DND-41 (cell line): ENCODE measurements at regions not wholly inside any gene's neighbourhood (a gene's known extent, or its start where the extent isn't known, plus 50 kb on each side); places are given as distances from the start of the nearest gene placed in this dataset.

Experiments used
- ATAC-seq: fragments of 200-7000 bp; cut with Tn5 transposase; 3 replicates; pipeline ENCODE4 v1.9.1; 2021; ENCODE audit warnings: low read depth; ENCODE audit not compliant: insufficient read depth
- DNase-seq: peaks from one replicate; pipeline ENCODE4 v3.0.0-alpha.2; 2020
- H2AFZ ChIP-seq: 2 replicates; pipeline ENCODE4 v1.6.0; 2012; ENCODE audit warnings: low read depth, low read length
- H3K27ac ChIP-seq: 2 replicates; pipeline ENCODE4 v1.5.1; 2012; ENCODE audit warnings: low read length, inconsistent platforms
- H3K27me3 ChIP-seq: fragments of 200-600 bp; sonication (generic); 2 replicates; pipeline ENCODE4 v1.6.0; 2012; ENCODE audit warnings: low read length, mild to moderate bottlenecking, inconsistent platforms; ENCODE audit not compliant: insufficient read depth, poor library complexity
- H3K36me3 ChIP-seq: 2 replicates; pipeline ENCODE4 v1.5.1; 2012; ENCODE audit warnings: low read length, inconsistent platforms; ENCODE audit not compliant: insufficient read depth
- H3K4me1 ChIP-seq: 2 replicates; pipeline ENCODE4 v1.5.1; 2012; ENCODE audit warnings: mild to moderate bottlenecking, low read length; ENCODE audit not compliant: insufficient read depth
- H3K4me2 ChIP-seq: 2 replicates; pipeline ENCODE4 v1.6.0; 2012; ENCODE audit warnings: mild to moderate bottlenecking, moderate library complexity, low read length, inconsistent platforms; ENCODE audit not compliant: insufficient read depth
- H3K4me3 ChIP-seq, 2 experiments: fragments of 200-600 bp in 1 of 2; shearing (Covaris generic) in 1 of 2; 2 replicates each; pipeline ENCODE4 v1.5.1; 2012 to 2016; ENCODE audit warnings: inconsistent platforms in 2 of 2, low read length in 2 of 2, mild to moderate bottlenecking in 2 of 2, low read depth in 1 of 2, moderate library complexity in 1 of 2
- H3K79me2 ChIP-seq: 2 replicates; pipeline ENCODE4 v1.6.0; 2012; ENCODE audit warnings: low read length, inconsistent platforms; ENCODE audit not compliant: insufficient read depth
- H3K9ac ChIP-seq: 2 replicates; pipeline ENCODE4 v1.6.0; 2012; ENCODE audit warnings: low read depth, mild to moderate bottlenecking, inconsistent platforms, low read length, moderate library complexity
- H3K9me3 ChIP-seq: 2 replicates; pipeline ENCODE4 v1.5.1; 2012; ENCODE audit warnings: low read length, moderate library complexity, mild to moderate bottlenecking, inconsistent platforms; ENCODE audit not compliant: insufficient read depth, severe bottlenecking
- H4K20me1 ChIP-seq: 2 replicates; pipeline ENCODE4 v1.6.0; 2012; ENCODE audit warnings: low read length; ENCODE audit not compliant: insufficient read depth
- CTCF ChIP-seq: IDR thresholded peaks from 2 replicates; pipeline ENCODE4 v1.5.1; 2012; ENCODE audit warnings: borderline replicate concordance, low read length, moderate library complexity, mild to moderate bottlenecking; ENCODE audit not compliant: poor library complexity, severe bottlenecking; ENCODE audit errors: extremely low read depth
- EZH2 ChIP-seq: IDR thresholded peaks from 3 replicates; pipeline ENCODE4 v1.6.1; 2012; ENCODE audit warnings: borderline replicate concordance, low read depth, mild to moderate bottlenecking, moderate library complexity, low read length, inconsistent platforms; ENCODE audit not compliant: severe bottlenecking

- Histone ChIP-seq H3K4me3 (no peak overlapping the region), H3K4me2 (no peak overlapping the region), H3K9ac (no peak overlapping the region), H3K79me2 (no peaks in the 10 kb centered on the region), H3K27me3 (no peaks in the 10 kb centered on the region), H2AFZ (no peak overlapping the region), H3K27ac (no peak overlapping the region), H3K36me3 (no peaks in the 10 kb centered on the region), H3K4me1 (no peaks in the 10 kb centered on the region), H4K20me1 (no peaks in the 10 kb centered on the region), H3K9me3 (no peaks in the 10 kb centered on the region)
- no peak for ATAC-seq
- no peak for TF ChIP-seq EZH2
- no peak for TF ChIP-seq CTCF
- no peak for DNase-seq
Observed at GRCh38 chr15:53851110-53851848, 91.8 kb upstream of the WDR72 start.

DNA sequence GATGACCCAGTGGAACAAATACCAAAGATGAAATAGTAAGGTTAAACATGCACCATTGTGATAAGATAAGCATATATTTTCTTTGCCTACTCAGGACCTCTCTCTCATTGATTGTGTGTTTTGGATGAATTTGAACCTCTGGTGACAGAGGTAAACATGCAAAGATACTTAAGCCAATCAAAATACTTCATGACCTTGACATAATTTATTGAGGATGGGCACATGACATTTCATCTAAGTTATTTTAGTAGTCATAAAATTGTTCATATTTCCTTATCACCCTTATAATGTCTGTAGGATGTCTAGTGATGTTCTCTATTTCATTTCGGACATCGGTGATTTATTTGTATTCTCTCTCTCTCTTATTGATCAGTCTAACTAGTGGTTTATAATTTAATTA, 88.3 kb upstream of the WDR72 start:
- Histone ChIP-seq H3K9ac (no peak overlapping the region), H3K79me2 (no peaks in the 10 kb centered on the region), H3K4me1 (no peaks in the 10 kb centered on the region), H3K36me3 (no peaks in the 10 kb centered on the region), H3K27ac (no peak overlapping the region), H4K20me1 (no peaks in the 10 kb centered on the region), H3K4me3 (no peak overlapping the region), H3K27me3 (no peaks in the 10 kb centered on the region), H3K4me2 (no peak overlapping the region), H2AFZ (no peak overlapping the region), H3K9me3 (no peaks in the 10 kb centered on the region)
- DNase-seq (no peak), ATAC-seq (no peak)
- TF ChIP-seq CTCF = no peak
- no peak for TF ChIP-seq EZH2

DNA sequence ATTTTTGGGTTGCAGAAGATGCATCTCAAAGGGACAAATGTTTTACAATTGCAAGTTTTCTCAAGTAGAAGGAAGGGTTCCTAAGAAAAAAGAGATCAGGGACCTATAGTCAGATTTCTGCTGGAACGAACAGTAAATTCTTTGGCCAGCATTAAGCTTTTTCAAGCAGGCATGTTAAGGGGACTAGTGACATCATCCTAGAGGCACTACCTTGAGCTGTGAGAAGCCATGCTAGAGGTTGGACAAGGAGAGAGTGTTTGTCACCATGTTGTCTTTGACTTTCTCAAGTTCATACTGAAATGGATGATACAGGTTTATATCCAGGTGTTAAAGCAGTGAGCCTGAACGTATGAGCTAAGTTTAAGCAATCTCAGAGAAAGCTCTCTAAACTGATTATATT, 85.2 kb upstream of the WDR72 start:
- no peaks in the 10 kb centered on the region for H3K79me2 ChIP-seq
- no peak overlapping the region for H2AFZ ChIP-seq
- no peaks in the 10 kb centered on the region for H3K4me1 ChIP-seq
- H3K36me3 ChIP-seq = no peaks in the 10 kb centered on the region
- no peaks in the 10 kb centered on the region for H4K20me1 ChIP-seq
- no peaks in the 10 kb centered on the region for H3K27me3 ChIP-seq
- no peak overlapping the region for H3K9ac ChIP-seq
- ATAC-seq (no peak), DNase-seq (no peak)
- no peak for TF ChIP-seq CTCF
- no peak for TF ChIP-seq EZH2
- no peaks in the 10 kb centered on the region for H3K9me3 ChIP-seq
- H3K4me2 ChIP-seq = no peak overlapping the region
- no peak overlapping the region for H3K4me3 ChIP-seq
- H3K27ac ChIP-seq = no peak overlapping the region
